ENCODE measurements at regions not wholly inside any gene's neighbourhood (a gene's known extent, or its start where the extent isn't known, plus 50 kb on each side); places are given as distances from the start of the nearest gene placed in this dataset.

DNA sequence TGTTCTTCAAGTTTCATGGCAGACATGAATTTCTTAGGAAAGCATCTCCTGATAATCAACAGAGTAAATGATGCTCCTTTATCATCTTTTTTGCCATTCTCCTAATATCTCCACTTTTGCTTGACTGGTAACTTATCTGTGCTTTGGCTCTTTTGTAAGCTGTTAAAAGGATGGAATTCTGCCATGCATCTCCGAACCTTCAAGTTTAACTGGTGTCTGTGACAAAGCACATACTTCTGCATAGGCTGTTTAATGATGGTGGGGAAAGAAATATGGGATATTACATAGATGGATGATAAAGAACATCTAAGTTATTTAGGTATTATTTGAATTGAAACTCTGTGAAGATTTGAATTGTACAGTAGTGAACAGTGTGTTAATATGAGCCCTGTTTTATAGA is 866.9 kb upstream of the SLITRK1 start:
- TF ChIP-seq, protein P1, sequence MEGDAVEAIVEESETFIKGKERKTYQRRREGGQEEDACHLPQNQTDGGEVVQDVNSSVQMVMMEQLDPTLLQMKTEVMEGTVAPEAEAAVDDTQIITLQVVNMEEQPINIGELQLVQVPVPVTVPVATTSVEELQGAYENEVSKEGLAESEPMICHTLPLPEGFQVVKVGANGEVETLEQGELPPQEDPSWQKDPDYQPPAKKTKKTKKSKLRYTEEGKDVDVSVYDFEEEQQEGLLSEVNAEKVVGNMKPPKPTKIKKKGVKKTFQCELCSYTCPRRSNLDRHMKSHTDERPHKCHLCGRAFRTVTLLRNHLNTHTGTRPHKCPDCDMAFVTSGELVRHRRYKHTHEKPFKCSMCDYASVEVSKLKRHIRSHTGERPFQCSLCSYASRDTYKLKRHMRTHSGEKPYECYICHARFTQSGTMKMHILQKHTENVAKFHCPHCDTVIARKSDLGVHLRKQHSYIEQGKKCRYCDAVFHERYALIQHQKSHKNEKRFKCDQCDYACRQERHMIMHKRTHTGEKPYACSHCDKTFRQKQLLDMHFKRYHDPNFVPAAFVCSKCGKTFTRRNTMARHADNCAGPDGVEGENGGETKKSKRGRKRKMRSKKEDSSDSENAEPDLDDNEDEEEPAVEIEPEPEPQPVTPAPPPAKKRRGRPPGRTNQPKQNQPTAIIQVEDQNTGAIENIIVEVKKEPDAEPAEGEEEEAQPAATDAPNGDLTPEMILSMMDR (IDR thresholded peaks at IDR 0.05; ENCODE audit: borderline replicate concordance, extremely low read depth, low read length, poor library complexity, severe bottlenecking), result no peak
- TF ChIP-seq EZH2 (IDR thresholded peaks at IDR 0.05; ENCODE audit: borderline replicate concordance, low read depth, low read length, severe bottlenecking), result no peak
